Endothelial cell of hepatic sinusoid (primary cell): ENCODE measurements at regions not wholly inside any gene's neighbourhood (a gene's known extent, or its start where the extent isn't known, plus 50 kb on each side); places are given as distances from the start of the nearest gene placed in this dataset.
"Not testable (repeated sequence)": the region's sequence is repeated elsewhere in the genome, so short reads cannot be mapped to it uniquely, and the experiment has no call there.

ENCODE experiments used
- in situ Hi-C: cut with HindIII; loops from 2 replicates; pipeline ENCODE4 v1.10.0; 2017; ENCODE audit warnings: low sequenced_read_pairs

GRCh38 chr16:66176731-66177130 lies 189.8 kb upstream of the CDH5 start:
- in situ Hi-C loops = no loop called here

DNA sequence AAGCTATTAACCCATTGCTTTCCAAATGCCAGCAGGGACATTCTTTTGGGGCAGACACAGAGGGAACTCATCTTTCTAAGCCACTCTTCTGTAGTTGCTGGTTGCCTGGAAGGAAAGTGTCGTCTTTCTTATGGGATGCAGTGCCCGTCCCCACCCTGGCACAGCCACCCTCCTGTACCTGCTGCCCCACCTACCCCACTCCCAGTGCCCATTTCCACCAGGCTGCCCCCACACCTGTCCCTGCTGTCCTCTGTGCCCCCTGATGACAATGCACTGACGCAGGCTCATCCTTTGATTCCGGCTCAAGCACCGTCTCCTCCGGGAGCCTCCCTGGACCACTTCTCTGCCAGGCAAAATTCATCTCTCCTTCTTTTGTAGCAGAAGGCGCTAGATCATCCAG lies 190.4 kb upstream of the CDH5 start:
- in situ Hi-C loops = no loop called here

DNA sequence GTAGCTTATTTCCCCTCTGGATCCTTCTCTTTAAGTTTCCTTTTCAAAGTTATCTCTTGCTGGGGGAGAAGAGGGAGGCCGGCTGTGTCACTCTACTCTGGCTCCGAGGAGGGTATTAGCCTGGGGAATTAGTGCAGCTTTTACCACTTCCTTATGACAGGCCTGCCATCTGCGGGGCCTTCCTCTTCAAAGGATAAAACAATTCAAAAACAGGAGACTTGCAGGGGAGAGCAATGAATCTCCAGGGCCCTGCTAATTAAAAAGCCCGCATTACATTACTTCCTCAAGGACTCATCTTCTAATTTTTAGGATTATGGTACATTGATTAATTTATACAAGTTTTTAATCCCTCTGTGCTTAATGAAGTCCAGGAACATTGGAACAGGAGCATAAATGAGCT lies 190.9 kb upstream of the CDH5 start:
- in situ Hi-C loops = no loop called here

DNA sequence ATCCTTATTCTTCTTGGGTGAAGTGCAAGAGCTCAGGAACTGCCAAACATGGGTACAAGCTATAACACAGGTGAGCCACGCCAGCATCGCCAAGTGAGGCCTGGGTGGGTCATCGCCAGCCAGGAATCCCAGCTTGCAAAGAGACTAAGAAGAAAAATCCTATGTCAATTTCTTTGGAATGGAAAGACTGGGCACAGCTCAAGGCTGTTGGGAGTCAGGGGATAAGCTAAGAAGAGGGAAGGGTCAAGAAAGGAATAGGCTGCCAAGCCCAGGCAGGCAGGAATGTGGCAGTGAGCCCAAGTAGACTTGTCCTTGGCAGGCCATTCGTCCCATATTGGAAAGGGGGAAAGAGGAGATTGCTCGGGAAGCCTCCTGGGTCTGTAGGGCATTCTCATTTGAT lies 191.4 kb upstream of the CDH5 start:
- in situ Hi-C loops = no loop called here

DNA sequence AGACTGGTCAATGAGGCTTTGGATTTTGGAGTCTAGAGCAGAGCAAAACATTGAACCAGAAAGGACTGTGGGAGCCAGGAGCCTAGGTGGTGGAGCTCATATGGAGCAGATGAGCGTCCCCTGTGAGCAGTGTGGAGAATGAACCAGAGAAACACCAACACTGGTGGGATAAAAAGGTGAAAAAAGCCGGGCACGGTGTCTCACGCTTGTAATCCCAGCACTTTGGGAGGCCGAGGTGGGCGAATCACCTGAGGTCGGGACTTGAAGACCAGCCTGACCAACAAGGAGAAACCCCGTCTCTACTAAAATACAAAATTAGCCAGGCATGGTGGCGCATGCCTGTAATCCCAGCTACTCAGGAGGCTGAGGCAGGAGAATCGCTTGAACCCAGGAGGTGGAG lies 192.7 kb upstream of the CDH5 start:
- in situ Hi-C loops = not testable (repeated sequence)

DNA sequence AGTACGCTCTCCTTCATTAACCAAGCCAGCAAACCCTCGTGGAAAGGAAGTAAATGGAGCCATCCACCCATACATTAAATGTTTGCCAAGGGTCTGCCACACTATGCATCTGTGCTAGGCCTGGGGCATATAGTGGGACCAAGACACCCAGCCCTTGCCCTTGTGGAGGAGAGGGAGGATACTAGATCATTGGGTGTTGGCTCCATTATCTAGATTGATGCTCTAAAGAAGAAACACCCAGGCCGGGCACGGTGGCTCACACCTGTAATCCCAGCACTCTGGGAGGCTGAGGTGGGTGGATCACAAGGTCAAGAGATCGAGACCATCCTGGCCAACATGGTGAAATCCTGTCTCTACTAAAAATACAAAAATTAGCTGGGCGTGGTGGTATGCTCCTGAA lies 193.3 kb upstream of the CDH5 start:
- in situ Hi-C loops = not testable (repeated sequence)

GRCh38 chr16:66172463-66172862 lies 194.0 kb upstream of the CDH5 start:
- in situ Hi-C loops = no loop called here

- in situ Hi-C loops = no loop called here
These were observed 194.9 kb upstream of the CDH5 start for GRCh38 chr16:66171578-66171977.

GRCh38 chr16:66170989-66171388 lies 195.5 kb upstream of the CDH5 start:
- in situ Hi-C loops = no loop called here

- in situ Hi-C loops = no loop called here
These were observed 196.7 kb upstream of the CDH5 start for GRCh38 chr16:66169817-66170216.

DNA sequence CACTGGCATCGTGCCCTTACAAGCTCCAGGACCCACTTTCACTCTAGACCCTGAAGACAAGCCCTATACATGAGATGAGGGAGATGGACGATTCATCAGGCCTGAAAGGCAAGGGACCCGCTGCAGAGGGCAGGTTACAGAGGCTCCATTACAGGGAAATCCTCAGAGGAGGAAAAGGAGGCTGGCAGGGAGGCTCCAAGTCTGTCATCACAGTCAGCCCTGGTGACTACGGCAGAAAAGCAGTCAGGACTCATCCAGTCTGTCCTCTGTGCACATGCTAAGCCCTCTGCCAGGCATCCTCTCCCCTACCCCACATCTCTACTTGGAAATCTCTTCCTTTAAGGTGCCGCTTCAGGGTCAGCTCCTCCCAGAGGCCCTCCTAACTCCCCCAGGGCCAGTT lies 197.7 kb upstream of the CDH5 start:
- in situ Hi-C loops = no loop called here

GRCh38 chr16:66167564-66168291 lies 198.8 kb upstream of the CDH5 start:
- in situ Hi-C loops = no loop called here

DNA sequence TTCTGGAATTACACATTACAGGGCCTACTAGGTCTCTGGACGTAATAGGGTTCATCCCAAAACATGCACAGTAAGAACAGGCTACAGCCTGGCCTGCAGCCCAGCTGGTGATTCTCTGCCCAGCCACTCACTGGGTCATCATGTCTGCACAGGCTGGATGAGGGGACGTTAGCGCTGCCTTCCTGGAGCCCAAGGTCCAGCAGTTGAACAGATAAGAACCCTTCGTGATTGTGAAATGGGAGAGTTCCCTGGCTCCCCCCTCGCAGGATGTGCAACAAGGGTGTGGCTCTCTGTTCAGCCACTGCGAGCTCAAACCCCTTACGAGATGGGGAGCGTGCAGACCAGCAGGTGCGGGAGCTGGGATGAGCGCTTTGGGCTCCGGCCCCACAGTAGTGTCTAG lies 200.0 kb upstream of the CDH5 start:
- in situ Hi-C loops = no loop called here

- in situ Hi-C loops = no loop called here
These were observed 200.6 kb upstream of the CDH5 start for GRCh38 chr16:66165879-66166278.

DNA sequence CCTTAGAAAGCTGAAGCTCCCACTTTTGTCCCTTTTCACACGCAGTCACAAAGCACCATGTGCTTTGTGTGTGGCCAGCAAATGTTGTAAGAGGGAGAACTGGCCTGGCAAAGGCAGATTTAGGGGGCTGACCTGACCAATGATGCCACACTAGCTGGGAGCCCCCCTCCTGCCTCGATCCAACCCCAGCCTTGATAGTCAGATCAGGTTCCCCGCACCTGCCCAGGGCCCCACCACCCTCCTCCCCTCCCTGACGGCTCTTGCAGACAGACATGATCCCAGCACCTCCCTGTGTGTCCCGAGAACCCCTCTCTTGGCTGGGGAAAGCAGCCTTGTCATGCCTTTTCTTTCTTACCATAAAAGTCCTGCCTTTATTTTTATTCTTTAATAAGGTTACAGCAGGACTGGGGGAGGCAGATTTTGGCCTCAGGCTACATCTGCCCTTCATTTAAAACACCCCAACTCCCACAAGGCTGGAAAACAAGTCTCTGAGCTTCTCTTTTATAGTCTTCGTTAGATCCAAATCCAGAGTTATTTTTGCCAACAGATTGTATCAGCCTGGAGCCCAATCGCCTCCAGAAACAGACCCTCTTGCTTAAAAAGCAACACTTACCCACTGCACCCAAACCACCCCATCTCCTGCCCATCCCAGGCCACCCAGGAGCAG lies 201.8 kb upstream of the CDH5 start:
- in situ Hi-C loops = no loop called here

DNA sequence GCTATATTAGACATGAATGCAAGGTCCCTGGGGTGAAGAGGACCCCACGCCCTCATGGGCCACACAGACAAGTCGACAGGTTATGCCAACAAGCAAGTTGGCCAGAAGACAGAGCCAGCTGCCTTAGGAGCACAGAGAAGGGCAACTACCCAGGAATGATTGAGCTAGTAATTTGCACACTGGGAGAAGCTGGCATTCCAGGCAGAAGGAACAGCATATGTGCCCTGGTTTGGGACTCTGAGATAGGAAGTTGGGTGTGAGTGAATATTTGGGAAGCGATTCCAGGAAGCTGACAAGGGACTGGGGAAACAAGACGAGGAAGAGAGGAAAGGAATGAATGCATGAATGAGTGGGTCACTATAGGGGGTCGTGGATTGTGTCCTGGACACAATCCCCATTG lies 203.7 kb upstream of the CDH5 start:
- in situ Hi-C loops = no loop called here

DNA sequence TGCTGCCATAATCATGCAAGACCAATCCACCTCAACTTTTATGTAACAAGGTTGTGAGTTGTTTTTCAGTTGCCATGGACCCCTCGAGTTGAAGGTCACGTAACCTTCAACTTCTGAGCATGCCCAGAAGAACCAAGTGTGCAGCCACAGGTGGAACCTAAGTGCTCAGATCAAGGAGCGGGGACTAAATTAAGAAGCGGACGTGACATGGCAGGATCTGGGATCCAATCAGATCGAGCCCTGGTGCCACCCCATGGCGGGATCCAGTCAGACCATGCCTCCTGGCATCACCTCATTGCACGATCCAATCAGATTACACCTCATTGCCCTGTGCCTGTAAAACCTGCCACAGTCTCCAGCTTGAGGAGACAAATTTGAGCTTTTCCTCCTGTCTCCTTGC lies 204.5 kb upstream of the CDH5 start:
- in situ Hi-C loops = no loop called here

GRCh38 chr16:66161269-66161668 lies 205.2 kb upstream of the CDH5 start:
- in situ Hi-C loops = no loop called here

GRCh38 chr16:66159987-66160386 lies 206.5 kb upstream of the CDH5 start:
- in situ Hi-C loops = no loop called here

DNA sequence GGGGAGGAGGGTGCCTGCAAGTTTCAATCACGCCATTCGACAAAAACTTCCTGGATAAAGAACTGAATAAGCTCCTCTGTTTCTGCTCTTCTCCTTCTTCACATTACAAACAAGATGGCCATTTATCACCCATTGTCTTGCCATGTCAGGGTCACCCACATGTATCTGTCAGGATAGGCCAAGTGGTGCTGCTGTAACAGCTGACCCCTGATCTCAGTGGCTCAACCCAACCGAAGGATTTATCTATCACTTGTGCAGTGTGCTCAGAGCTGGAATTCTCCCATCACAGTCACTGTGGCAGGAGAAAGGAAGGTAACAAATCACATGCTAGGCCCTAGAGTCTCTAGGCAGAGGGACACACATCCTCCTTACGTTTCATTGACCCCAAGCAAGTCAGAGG lies 210.0 kb upstream of the CDH5 start:
- in situ Hi-C loops = no loop called here

DNA sequence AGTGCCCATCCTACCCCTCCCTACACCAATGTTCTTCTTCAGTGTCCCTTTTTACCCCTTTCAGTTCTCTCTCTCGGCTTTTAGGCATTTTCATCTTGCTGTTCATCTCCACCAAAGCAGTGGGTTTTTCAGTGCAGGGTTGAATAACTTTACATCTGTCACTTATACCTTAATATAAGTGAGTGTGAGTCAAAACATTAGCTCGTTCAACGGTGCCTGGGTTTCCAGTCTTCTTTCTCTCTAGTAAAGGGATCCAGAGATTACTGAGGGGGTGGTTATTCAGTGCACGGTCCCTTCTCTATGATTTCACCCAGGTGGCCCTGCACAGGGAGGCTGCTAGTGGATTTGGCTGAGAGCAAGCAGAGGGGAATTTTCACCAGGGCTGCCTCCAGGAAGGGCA lies 210.6 kb upstream of the CDH5 start:
- in situ Hi-C loops = no loop called here

DNA sequence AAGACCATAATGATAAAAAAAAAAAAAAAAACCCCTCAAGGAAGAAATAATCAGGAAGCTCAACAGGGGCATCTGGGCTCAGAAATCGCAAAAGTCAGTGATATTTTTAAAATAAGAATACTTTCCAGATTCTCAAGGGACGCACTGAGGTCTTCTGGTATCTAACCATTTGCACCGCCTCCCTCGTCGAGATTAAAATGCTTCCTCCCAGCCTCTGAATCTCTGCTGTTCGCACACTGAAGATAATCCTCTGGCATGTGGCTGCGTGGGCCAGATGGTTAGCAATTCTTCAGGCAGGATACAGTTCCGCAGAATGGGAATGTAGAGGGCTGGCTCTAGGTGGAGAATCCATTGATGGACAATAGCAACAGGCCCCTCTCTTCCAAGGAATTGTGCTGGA lies 211.7 kb upstream of the CDH5 start:
- in situ Hi-C loops = loop anchor here (5.0 kb wide), 1 partner anchor 102 kb away; no protein-coding TSS in a partner anchor
